ENCODE measurements at regions not wholly inside any gene's neighbourhood (a gene's known extent, or its start where the extent isn't known, plus 50 kb on each side); places are given as distances from the start of the nearest gene placed in this dataset.

DNA sequence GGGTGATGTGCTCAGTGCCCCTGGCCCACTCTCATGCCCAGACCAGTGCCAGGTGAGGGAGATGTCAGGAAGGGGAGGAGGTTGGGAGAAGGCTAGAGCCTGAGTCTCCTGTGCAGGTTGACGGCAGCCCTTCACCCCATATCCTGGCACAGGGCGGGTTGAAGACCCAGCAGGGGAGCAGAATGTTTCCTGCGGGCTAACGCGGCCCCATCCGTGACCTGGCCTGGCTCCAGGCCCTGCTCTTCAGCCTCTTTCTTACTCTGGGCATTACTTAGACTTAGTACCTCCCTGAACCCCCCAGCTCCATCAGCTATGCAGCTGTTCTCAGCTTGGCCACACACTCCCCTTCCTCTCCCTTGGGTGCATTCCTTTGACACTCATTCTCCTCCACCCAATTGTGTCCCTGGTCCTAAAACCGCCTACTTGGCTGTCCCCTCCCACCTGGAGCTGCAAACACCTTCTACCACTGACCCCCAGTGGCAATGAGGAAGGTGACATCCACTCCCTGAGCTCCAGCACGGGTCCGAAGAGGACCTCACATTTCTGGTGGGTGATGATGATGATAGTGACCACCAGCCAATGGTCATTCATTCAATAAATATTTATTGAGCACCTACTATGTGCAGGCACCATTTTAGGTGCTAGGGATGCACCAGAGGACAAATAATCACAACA is 179.0 kb downstream of the PTPRU start:
- H2AFZ ChIP-seq (ENCODE audit: low read depth, low read length, poor library complexity, severe bottlenecking) = no peak overlapping the region
- RAD21 ChIA-PET (ENCODE audit: low non-redundant PET in 1 of 2, low total read pairs in 2 of 2, uncharacterized antibody in 2 of 2, unreplicated experiment in 2 of 2) = interaction anchor here in 1 of 2 experiments (0.9 kb wide), 1 partner anchor 83 kb away, joined by 3 read pairs; no protein-coding TSS in a partner anchor
- DNase-seq (ENCODE audit: low read depth, low spot score) (peak; percentile 54), ATAC-seq (peak; percentile 96)
- no peaks in the 10 kb centered on the region for H3K36me3 ChIP-seq (ENCODE audit: control insufficient read depth in 1 of 2, insufficient read depth in 2 of 2, low read length in 2 of 2)
- H3K79me2 ChIP-seq (ENCODE audit: insufficient read depth, low read length) = no peaks in the 10 kb centered on the region
- H3K9ac ChIP-seq (ENCODE audit: low read length) = no peak overlapping the region
- peaks cover 3% of the 10 kb centered on the region; the same call in 1 of the 2 replicates for H3K27me3 ChIP-seq (ENCODE audit: insufficient read depth, low read length)
- H4K20me1 ChIP-seq (ENCODE audit: insufficient read depth) = no peaks in the 10 kb centered on the region
- no peaks in the 10 kb centered on the region for H3K9me2 ChIP-seq (ENCODE audit: insufficient read depth)
- H3K9me3 ChIP-seq (ENCODE audit: control insufficient read depth in 1 of 2, insufficient read depth in 1 of 2, low read depth in 1 of 2, low read length in 2 of 2) = no peaks in the 10 kb centered on the region
- no peak overlapping the region for H3K4me3 ChIP-seq (replicated peaks in 1 of 2; ENCODE audit: low read depth in 1 of 2, low read length in 2 of 2)
- H3K4me1 ChIP-seq (ENCODE audit: control insufficient read depth in 1 of 2, insufficient read depth in 2 of 2, low read length in 2 of 2) = 0 out of 4 replicates have a peak, but pooled peaks cover 3 to 4% of the 10 kb centered on the region in 2 experiments
- BruUV-seq (replicated peaks) = no TSS peak
- TF ChIP-seq RAD21 (IDR thresholded peaks at IDR 0.05; ENCODE audit: low read depth) (peak; percentile 67), ELF1 (IDR thresholded peaks at IDR 0.05; ENCODE audit: borderline replicate concordance, low read depth) (no peak)
- TF ChIP-seq, protein P1, sequence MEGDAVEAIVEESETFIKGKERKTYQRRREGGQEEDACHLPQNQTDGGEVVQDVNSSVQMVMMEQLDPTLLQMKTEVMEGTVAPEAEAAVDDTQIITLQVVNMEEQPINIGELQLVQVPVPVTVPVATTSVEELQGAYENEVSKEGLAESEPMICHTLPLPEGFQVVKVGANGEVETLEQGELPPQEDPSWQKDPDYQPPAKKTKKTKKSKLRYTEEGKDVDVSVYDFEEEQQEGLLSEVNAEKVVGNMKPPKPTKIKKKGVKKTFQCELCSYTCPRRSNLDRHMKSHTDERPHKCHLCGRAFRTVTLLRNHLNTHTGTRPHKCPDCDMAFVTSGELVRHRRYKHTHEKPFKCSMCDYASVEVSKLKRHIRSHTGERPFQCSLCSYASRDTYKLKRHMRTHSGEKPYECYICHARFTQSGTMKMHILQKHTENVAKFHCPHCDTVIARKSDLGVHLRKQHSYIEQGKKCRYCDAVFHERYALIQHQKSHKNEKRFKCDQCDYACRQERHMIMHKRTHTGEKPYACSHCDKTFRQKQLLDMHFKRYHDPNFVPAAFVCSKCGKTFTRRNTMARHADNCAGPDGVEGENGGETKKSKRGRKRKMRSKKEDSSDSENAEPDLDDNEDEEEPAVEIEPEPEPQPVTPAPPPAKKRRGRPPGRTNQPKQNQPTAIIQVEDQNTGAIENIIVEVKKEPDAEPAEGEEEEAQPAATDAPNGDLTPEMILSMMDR (IDR thresholded peaks at IDR 0.05 in 2 of 3, conservative IDR thresholded peaks at IDR 0.05 in 1 of 3; ENCODE audit: borderline replicate concordance in 1 of 3, insufficient read depth in 1 of 3, low read depth in 2 of 3, low read length in 2 of 3) = peak; percentile 47 to 67 (median 59); a peak in 5 of 6 replicates
- intact Hi-C loops (cut with micrococcal nuclease) = loop anchor here (5.0 kb wide), 1 partner anchor 168 kb away; no protein-coding TSS in a partner anchor
- peak overlapping the region; percentile 1; the same call in 1 of the 2 replicates for H3K4me2 ChIP-seq (ENCODE audit: low read length)
- H3K27ac ChIP-seq (ENCODE audit: low read depth, low read length) = no peak overlapping the region
- POLR2A ChIA-PET = no interaction called here
- CTCF ChIA-PET = interaction anchor here (0.6 to 2.1 kb wide), 8 partner anchors 10 to 965 kb away, joined by 3 to 8 read pairs (median 4); no protein-coding TSS in a partner anchor

DNA sequence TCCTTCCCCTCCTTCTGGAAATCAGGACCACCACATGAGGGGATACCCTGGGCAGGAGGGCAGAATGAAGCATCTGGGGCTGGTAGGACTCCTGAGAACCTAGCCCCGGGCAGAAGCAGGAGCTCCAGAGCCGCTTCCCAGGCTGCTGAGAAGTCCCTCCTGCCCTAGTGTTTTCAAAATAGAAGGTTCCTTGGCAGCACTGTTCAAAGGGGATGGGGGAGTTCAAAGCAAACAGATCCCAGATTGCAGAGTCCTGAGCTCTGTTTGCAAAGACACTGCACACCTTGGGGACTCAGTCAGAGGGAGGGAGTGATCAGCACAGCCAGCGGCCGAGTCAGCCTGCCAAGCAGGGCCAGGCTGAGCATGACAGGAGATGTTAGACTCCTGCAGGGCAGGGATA is 177.8 kb downstream of the PTPRU start:
- Histone ChIP-seq H3K9ac (ENCODE audit: low read length) (no peak overlapping the region), H3K4me1 (ENCODE audit: control insufficient read depth in 1 of 2, insufficient read depth in 2 of 2, low read length in 2 of 2) (0 out of 4 replicates have a peak, but pooled peaks cover 3 to 4% of the 10 kb centered on the region in 2 experiments), H3K9me3 (ENCODE audit: control insufficient read depth in 1 of 2, insufficient read depth in 1 of 2, low read depth in 1 of 2, low read length in 2 of 2) (no peaks in the 10 kb centered on the region), H3K79me2 (ENCODE audit: insufficient read depth, low read length) (no peaks in the 10 kb centered on the region), H3K36me3 (ENCODE audit: control insufficient read depth in 1 of 2, insufficient read depth in 2 of 2, low read length in 2 of 2) (no peaks in the 10 kb centered on the region), H3K4me2 (ENCODE audit: low read length) (no peak overlapping the region), H3K27me3 (ENCODE audit: insufficient read depth, low read length) (peaks cover 3% of the 10 kb centered on the region; the same call in 1 of the 2 replicates), H3K9me2 (ENCODE audit: insufficient read depth) (no peaks in the 10 kb centered on the region), H3K27ac (ENCODE audit: low read depth, low read length) (no peak overlapping the region), H4K20me1 (ENCODE audit: insufficient read depth) (no peaks in the 10 kb centered on the region), H3K4me3 (replicated peaks in 1 of 2; ENCODE audit: low read depth in 1 of 2, low read length in 2 of 2) (no peak overlapping the region), H2AFZ (ENCODE audit: low read depth, low read length, poor library complexity, severe bottlenecking) (no peak overlapping the region)
- BruUV-seq (replicated peaks) = no TSS peak
- ChIA-PET RAD21 (ENCODE audit: low non-redundant PET in 1 of 2, low total read pairs in 2 of 2, uncharacterized antibody in 2 of 2, unreplicated experiment in 2 of 2) (no interaction called here), POLR2A (no interaction called here), CTCF (no interaction called here)
- TF ChIP-seq TCF7L2 (IDR thresholded peaks at IDR 0.05; ENCODE audit: borderline replicate concordance, extremely low read depth, insufficient read depth, insufficient read length) = no peak
- no peak for TF ChIP-seq CBX3 (IDR thresholded peaks at IDR 0.05; ENCODE audit: low read depth)
- TF ChIP-seq, protein P2, sequence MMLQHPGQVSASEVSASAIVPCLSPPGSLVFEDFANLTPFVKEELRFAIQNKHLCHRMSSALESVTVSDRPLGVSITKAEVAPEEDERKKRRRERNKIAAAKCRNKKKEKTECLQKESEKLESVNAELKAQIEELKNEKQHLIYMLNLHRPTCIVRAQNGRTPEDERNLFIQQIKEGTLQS (IDR thresholded peaks at IDR 0.05) = no peak
- TF ChIP-seq RAD21 (IDR thresholded peaks at IDR 0.05; ENCODE audit: low read depth) = no peak
- ATAC-seq = no peak
- no peak for DNase-seq (ENCODE audit: low read depth, low spot score)
- intact Hi-C loops (cut with micrococcal nuclease) = no loop called here

Measured in HCT116 (cell line).